Activated T-helper 1 cell treated with anti-CD3 and anti-CD28 coated beads, Interleukin-12 subunit alpha, Interleukin-12 subunit beta, Interleukin-2, Interleukin-4 antibody, amounts not matched to agents 30 ng/mL and 10 ng/mL and 1 ng/mL, durations not matched to agents 14 hours and 24 hours and 36 hours (primary cell): ENCODE measurements at regions not wholly inside any gene's neighbourhood (a gene's known extent, or its start where the extent isn't known, plus 50 kb on each side); places are given as distances from the start of the nearest gene placed in this dataset.
"Not testable (repeated sequence)": the region's sequence is repeated elsewhere in the genome, so short reads cannot be mapped to it uniquely, and the experiment has no call there.

Experiments used
- DNase-seq: peaks from one replicate; pipeline ENCODE4 v3.0.0; 2021; ENCODE audit warnings: low spot score
- H3K27ac Mint-ChIP-seq: one replicate; pipeline ENCODE4 v1.8.0; 2021; ENCODE audit warnings: mild to moderate bottlenecking, mixed read lengths
- H3K27me3 Mint-ChIP-seq: one replicate; pipeline ENCODE4 v1.8.0; 2022; ENCODE audit warnings: mild to moderate bottlenecking, moderate library complexity, mixed read lengths; ENCODE audit not compliant: insufficient read depth
- H3K36me3 Mint-ChIP-seq: one replicate; pipeline ENCODE4 v1.8.0; 2021; ENCODE audit warnings: low read depth, mixed read lengths
- H3K4me1 Mint-ChIP-seq: one replicate; pipeline ENCODE4 v1.8.0; 2021; ENCODE audit warnings: low read depth, mixed read lengths
- H3K4me3 Mint-ChIP-seq: one replicate; pipeline ENCODE4 v1.8.0; 2021; ENCODE audit warnings: mild to moderate bottlenecking, moderate library complexity, mixed read lengths
- H3K9me3 Mint-ChIP-seq: one replicate; pipeline ENCODE4 v1.8.0; 2021; ENCODE audit warnings: mixed read lengths
- intact Hi-C: fragments of 100-400 bp; cut with micrococcal nuclease; formaldehyde crosslinking; loops from one replicate; pipeline ENCODE4 v1.15.1; 2024

DNA sequence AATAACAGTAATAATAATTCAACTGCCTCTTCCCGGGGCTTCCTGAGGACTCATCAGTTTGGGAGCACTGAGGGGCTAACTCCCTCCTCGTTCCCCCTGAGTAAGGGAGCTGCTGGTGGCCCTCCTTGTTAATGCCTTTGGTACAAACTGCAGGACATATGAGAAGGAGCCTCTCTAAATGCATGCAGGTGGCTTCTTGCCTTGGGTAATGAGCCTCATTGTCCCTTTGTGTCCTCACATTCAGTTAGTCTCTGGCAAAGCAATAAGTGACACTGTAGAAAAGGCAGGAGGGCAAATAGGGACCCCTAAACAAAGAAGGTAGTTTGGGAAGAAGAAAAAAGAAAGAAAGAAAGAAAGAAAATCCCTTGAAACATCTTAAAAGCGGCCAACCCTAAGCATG, 95.4 kb upstream of the ERCC6L2 start:
- Mint-ChIP-seq H3K9me3 (no peaks in the 10 kb centered on the region), H3K27ac (no peak overlapping the region), H3K4me1 (no peaks in the 10 kb centered on the region), H3K4me3 (no peak overlapping the region), H3K36me3 (peaks cover 2% of the 10 kb centered on the region), H3K27me3 (peaks cover 19% of the 10 kb centered on the region)
- DNase-seq = no peak
- intact Hi-C loops = no loop called here

DNA sequence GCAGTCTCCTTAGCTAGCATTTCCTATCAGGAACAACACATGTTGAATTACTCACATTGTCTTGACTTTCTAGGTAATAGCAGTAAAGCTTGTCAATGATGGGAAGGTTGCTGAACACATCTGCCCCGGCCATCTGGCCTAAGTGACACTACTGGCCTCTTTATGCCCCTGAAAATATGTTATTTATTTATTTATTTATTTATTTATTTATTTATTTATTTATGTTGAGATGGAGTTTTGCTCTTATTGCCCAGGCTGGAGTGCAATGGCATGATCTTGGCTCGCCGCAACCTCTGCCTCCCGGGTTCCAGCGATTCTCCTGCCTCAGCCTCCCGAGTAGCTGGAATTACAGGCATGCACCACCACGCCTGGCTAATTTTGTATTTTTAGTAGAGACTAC, 95.9 kb upstream of the ERCC6L2 start:
- H3K4me1 Mint-ChIP-seq, DNase-seq, H3K4me3 Mint-ChIP-seq, H3K27ac Mint-ChIP-seq, H3K36me3 Mint-ChIP-seq, H3K9me3 Mint-ChIP-seq, intact Hi-C loops: not testable (repeated sequence)
- peaks cover 24% of the 10 kb centered on the region for H3K27me3 Mint-ChIP-seq

DNA sequence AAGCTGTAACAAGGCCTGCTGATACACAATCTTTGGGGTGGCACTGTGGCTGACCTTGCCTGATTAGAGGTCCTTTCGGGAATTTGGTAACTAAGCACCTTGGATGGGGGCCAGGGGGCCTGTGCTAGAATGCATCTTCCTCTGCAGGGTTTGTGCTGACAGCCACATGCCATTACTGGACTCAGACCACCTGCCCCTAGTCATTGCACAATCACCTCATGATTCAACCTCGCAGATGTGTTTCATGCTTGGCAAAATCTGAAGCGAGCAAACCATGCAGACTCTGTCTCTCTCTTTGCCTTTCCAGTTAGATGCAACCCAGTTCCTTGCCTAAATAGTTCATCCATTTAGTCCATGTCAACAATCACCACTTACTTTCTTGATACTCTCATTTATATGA, 96.5 kb upstream of the ERCC6L2 start:
- H3K4me3 Mint-ChIP-seq = no peak overlapping the region
- no peaks in the 10 kb centered on the region for H3K4me1 Mint-ChIP-seq
- H3K27me3 Mint-ChIP-seq = peaks cover 29% of the 10 kb centered on the region
- intact Hi-C loops = no loop called here
- no peak for DNase-seq
- H3K9me3 Mint-ChIP-seq = no peaks in the 10 kb centered on the region
- peaks cover 2% of the 10 kb centered on the region for H3K36me3 Mint-ChIP-seq
- H3K27ac Mint-ChIP-seq = no peak overlapping the region

- Mint-ChIP-seq H3K27ac (no peak overlapping the region), H3K27me3 (peaks cover 31% of the 10 kb centered on the region), H3K36me3 (peaks cover 2% of the 10 kb centered on the region), H3K4me3 (no peak overlapping the region), H3K4me1 (no peaks in the 10 kb centered on the region), H3K9me3 (no peaks in the 10 kb centered on the region)
- DNase-seq = no peak
- intact Hi-C loops = no loop called here
Measured at GRCh38 chr9:95777136-95777535, 98.4 kb upstream of the ERCC6L2 start.

DNA sequence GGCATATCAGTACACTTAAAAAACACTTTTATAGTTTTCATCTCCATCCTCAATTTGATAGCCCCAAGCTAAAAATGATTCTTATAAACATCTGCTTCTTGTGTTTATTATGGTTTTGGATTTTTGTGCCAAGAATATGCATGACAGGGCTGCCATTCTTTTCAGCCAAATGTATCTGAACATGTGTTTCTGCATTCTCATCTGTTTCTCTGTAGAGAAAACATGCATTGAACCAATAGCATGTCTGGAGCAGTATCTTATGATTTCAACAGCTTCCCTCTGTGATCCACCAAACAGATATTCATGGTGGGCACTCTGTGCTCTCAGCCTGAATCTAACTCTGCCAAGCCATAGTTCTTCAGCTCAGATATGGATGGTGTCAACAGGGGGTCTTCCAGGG, 99.3 kb upstream of the ERCC6L2 start:
- no peak for DNase-seq
- Mint-ChIP-seq H3K9me3 (no peaks in the 10 kb centered on the region), H3K27ac (no peak overlapping the region), H3K36me3 (peaks cover 2% of the 10 kb centered on the region), H3K4me1 (no peaks in the 10 kb centered on the region), H3K27me3 (peaks cover 34% of the 10 kb centered on the region), H3K4me3 (no peak overlapping the region)
- intact Hi-C loops = no loop called here

GRCh38 chr9:95775191-95775590, 100.3 kb upstream of the ERCC6L2 start:
- intact Hi-C loops = no loop called here
- Mint-ChIP-seq H3K4me1 (no peaks in the 10 kb centered on the region), H3K9me3 (no peaks in the 10 kb centered on the region), H3K27ac (no peak overlapping the region), H3K27me3 (peaks cover 44% of the 10 kb centered on the region), H3K36me3 (peaks cover 2% of the 10 kb centered on the region), H3K4me3 (no peak overlapping the region)
- DNase-seq = no peak

GRCh38 chr9:95773053-95773418, 102.5 kb upstream of the ERCC6L2 start:
- Mint-ChIP-seq H3K4me3 (no peak overlapping the region), H3K27ac (no peak overlapping the region), H3K36me3 (no peaks in the 10 kb centered on the region), H3K27me3 (peaks cover 41% of the 10 kb centered on the region), H3K4me1 (no peaks in the 10 kb centered on the region), H3K9me3 (no peaks in the 10 kb centered on the region)
- no peak for DNase-seq
- intact Hi-C loops = no loop called here

DNA sequence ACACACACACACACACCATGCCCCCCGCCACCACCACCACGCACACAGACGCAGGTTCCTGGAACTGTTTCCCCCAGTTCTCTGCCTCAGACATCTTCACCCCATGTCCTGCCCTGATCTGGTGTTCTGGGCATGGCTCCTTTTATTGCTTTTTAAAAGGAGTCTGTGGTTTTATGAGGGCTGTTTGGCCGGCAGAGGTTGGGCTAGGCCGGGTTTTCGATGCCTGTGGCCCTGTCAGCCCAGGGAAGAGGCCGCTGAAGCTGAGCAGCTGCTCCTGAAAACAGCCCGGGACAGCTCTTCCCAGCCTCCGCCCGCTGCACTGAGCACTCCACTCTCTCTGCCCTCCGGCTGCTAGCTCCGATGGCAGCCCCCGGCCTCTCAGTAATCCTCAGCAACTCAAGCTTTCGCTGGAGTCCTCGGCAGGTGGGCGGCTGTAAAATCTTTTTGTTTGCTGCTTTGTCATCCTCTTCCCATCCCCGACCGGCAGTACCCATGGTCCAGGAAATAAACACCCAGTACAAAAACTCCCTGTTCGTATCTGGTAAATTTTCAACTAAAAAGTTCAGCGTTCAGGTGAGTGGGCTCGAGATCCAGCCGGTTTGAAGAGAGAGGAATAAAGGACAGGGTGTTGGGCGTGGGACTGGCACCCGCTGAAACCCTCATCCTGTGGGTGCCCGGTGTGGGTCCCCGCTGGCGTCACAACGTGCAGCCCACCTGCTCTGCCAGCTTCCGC, 103.0 kb upstream of the ERCC6L2 start:
- intact Hi-C loops = no loop called here
- no peaks in the 10 kb centered on the region for H3K9me3 Mint-ChIP-seq
- H3K36me3 Mint-ChIP-seq = no peaks in the 10 kb centered on the region
- DNase-seq = no peak
- no peak overlapping the region for H3K27ac Mint-ChIP-seq
- H3K4me3 Mint-ChIP-seq = no peak overlapping the region
- peaks cover 41% of the 10 kb centered on the region for H3K27me3 Mint-ChIP-seq
- H3K4me1 Mint-ChIP-seq = no peaks in the 10 kb centered on the region

DNA sequence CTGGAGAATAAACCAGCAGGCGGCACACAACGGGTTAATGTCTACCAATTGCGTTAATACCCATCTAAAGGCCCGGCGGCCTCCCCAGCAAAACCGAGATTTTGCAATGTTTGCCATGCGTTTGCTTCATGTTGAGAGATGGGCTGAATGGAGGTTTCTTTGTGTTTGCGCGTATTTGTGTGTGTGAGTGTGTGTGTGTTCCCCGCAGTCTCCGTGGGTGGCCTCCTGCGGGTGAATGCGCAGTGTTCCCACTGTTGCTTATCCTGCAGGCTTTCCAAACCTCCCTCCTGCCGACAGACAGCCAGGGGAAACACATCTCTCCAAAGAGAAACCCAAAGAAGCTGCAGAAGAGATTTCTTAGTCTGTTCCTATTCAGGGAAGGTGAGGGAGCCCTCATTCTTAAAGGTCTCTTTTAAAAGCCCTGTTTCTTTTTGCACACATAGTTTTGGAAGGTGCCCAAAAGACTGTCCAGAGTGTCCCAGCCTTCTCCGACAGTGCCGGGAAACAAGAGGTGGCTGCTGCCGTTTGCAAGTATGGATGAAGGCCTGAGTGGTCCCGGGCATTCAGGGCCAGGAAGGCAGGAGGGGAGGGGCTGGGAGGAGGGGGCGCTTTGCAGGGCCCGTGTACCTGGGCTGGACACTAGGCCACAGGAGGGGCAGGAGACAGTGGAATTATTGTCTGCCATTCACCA, 103.8 kb upstream of the ERCC6L2 start:
- Mint-ChIP-seq H3K9me3 (no peaks in the 10 kb centered on the region), H3K36me3 (no peaks in the 10 kb centered on the region), H3K27me3 (peaks cover 40% of the 10 kb centered on the region), H3K27ac (no peak overlapping the region), H3K4me1 (no peaks in the 10 kb centered on the region), H3K4me3 (no peak overlapping the region)
- intact Hi-C loops = no loop called here
- no peak for DNase-seq

GRCh38 chr9:95770653-95771131, 104.8 kb upstream of the ERCC6L2 start:
- Mint-ChIP-seq H3K36me3 (no peaks in the 10 kb centered on the region), H3K4me1 (no peaks in the 10 kb centered on the region), H3K27ac (no peak overlapping the region), H3K27me3 (peaks cover 34% of the 10 kb centered on the region), H3K4me3 (no peak overlapping the region), H3K9me3 (no peaks in the 10 kb centered on the region)
- DNase-seq = no peak
- intact Hi-C loops = no loop called here

GRCh38 chr9:95769909-95770433, 105.5 kb upstream of the ERCC6L2 start:
- no peak overlapping the region for H3K4me3 Mint-ChIP-seq
- H3K4me1 Mint-ChIP-seq = no peaks in the 10 kb centered on the region
- intact Hi-C loops = no loop called here
- H3K27me3 Mint-ChIP-seq = peaks cover 31% of the 10 kb centered on the region
- no peaks in the 10 kb centered on the region for H3K9me3 Mint-ChIP-seq
- H3K36me3 Mint-ChIP-seq = no peaks in the 10 kb centered on the region
- DNase-seq = no peak
- no peak overlapping the region for H3K27ac Mint-ChIP-seq

- no peaks in the 10 kb centered on the region for H3K9me3 Mint-ChIP-seq
- no peak overlapping the region for H3K27ac Mint-ChIP-seq
- no peaks in the 10 kb centered on the region for H3K36me3 Mint-ChIP-seq
- intact Hi-C loops = no loop called here
- no peak for DNase-seq
- no peak overlapping the region for H3K4me3 Mint-ChIP-seq
- no peaks in the 10 kb centered on the region for H3K4me1 Mint-ChIP-seq
- H3K27me3 Mint-ChIP-seq = peaks cover 26% of the 10 kb centered on the region
Measured at GRCh38 chr9:95769473-95769872, 106.0 kb upstream of the ERCC6L2 start.

- Mint-ChIP-seq H3K27ac (no peak overlapping the region), H3K4me1 (no peaks in the 10 kb centered on the region), H3K4me3 (no peak overlapping the region), H3K9me3 (no peaks in the 10 kb centered on the region), H3K36me3 (no peaks in the 10 kb centered on the region), H3K27me3 (peaks cover 15% of the 10 kb centered on the region)
- intact Hi-C loops = no loop called here
- no peak for DNase-seq
Measured at GRCh38 chr9:95766906-95767305, 108.6 kb upstream of the ERCC6L2 start.
